Panc1 (cell line): ENCODE measurements at regions not wholly inside any gene's neighbourhood (a gene's known extent, or its start where the extent isn't known, plus 50 kb on each side); places are given as distances from the start of the nearest gene placed in this dataset.

Experiments used
- TF ChIP-seq, protein P1 (sequence below), 2 experiments: IDR thresholded peaks; 2 replicates each; pipeline ENCODE4 v1.6.1; 2011 to 2012; ENCODE audit warnings: low read depth in 2 of 2, control low read depth in 1 of 2, low read length in 1 of 2, mild to moderate bottlenecking in 1 of 2, moderate library complexity in 1 of 2; ENCODE audit not compliant: insufficient read depth in 1 of 2
- TF ChIP-seq, protein P2 (sequence below): fragments of 450-650 bp; IDR thresholded peaks from 2 replicates; pipeline ENCODE4 v1.5.1; 2017; ENCODE audit warnings: mild to moderate bottlenecking

GRCh38 chr13:64160479-64160878, 2744.8 kb upstream of the PCDH20 start:
- TF ChIP-seq, protein P1, sequence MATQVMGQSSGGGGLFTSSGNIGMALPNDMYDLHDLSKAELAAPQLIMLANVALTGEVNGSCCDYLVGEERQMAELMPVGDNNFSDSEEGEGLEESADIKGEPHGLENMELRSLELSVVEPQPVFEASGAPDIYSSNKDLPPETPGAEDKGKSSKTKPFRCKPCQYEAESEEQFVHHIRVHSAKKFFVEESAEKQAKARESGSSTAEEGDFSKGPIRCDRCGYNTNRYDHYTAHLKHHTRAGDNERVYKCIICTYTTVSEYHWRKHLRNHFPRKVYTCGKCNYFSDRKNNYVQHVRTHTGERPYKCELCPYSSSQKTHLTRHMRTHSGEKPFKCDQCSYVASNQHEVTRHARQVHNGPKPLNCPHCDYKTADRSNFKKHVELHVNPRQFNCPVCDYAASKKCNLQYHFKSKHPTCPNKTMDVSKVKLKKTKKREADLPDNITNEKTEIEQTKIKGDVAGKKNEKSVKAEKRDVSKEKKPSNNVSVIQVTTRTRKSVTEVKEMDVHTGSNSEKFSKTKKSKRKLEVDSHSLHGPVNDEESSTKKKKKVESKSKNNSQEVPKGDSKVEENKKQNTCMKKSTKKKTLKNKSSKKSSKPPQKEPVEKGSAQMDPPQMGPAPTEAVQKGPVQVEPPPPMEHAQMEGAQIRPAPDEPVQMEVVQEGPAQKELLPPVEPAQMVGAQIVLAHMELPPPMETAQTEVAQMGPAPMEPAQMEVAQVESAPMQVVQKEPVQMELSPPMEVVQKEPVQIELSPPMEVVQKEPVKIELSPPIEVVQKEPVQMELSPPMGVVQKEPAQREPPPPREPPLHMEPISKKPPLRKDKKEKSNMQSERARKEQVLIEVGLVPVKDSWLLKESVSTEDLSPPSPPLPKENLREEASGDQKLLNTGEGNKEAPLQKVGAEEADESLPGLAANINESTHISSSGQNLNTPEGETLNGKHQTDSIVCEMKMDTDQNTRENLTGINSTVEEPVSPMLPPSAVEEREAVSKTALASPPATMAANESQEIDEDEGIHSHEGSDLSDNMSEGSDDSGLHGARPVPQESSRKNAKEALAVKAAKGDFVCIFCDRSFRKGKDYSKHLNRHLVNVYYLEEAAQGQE (IDR thresholded peaks at IDR 0.05; ENCODE audit: insufficient read depth in 1 of 2, low read depth in 2 of 2, low read length in 1 of 2), result no peak
- TF ChIP-seq, protein P2, sequence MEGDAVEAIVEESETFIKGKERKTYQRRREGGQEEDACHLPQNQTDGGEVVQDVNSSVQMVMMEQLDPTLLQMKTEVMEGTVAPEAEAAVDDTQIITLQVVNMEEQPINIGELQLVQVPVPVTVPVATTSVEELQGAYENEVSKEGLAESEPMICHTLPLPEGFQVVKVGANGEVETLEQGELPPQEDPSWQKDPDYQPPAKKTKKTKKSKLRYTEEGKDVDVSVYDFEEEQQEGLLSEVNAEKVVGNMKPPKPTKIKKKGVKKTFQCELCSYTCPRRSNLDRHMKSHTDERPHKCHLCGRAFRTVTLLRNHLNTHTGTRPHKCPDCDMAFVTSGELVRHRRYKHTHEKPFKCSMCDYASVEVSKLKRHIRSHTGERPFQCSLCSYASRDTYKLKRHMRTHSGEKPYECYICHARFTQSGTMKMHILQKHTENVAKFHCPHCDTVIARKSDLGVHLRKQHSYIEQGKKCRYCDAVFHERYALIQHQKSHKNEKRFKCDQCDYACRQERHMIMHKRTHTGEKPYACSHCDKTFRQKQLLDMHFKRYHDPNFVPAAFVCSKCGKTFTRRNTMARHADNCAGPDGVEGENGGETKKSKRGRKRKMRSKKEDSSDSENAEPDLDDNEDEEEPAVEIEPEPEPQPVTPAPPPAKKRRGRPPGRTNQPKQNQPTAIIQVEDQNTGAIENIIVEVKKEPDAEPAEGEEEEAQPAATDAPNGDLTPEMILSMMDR, result no peak
